HCT116 (cell line): ENCODE measurements at regions not wholly inside any gene's neighbourhood (a gene's known extent, or its start where the extent isn't known, plus 50 kb on each side); places are given as distances from the start of the nearest gene placed in this dataset.

ENCODE experiments used
- ATAC-seq: fragments of 200-7000 bp; cut with Tn5 transposase; 2 replicates; pipeline ENCODE4 v1.9.1; 2020; ENCODE audit warnings: mild to moderate bottlenecking, moderate library complexity
- BruUV-seq: library from RNA; stranded (reverse); fragments of 400-500 nt; replicated peaks from 2 replicates; lab custom pipeline; 2021; lab: Mats Ljungman, UMichigan
- CTCF ChIA-PET: fragments of 300-600 bp; sonication (Branson Sonifier 250); formaldehyde crosslinking; loops from one replicate; lab custom pipeline; 2021; ENCODE audit warnings: antibody characterized with exemption; lab: Charles Lee
- POLR2A ChIA-PET: fragments of 300-600, 350-600 bp; sonication (Branson Sonifier 250); formaldehyde crosslinking; loops from one replicate; lab custom pipeline; 2021; ENCODE audit warnings: antibody characterized with exemption; lab: Charles Lee
- RAD21 ChIA-PET, 2 experiments: fragments of 300-600 bp; sonication (Branson Sonifier 250); formaldehyde crosslinking; loops; one replicate each; lab custom pipeline; 2023; ENCODE audit warnings: low total read pairs in 2 of 2; ENCODE audit not compliant: uncharacterized antibody in 2 of 2, unreplicated experiment in 2 of 2, low non-redundant PET in 1 of 2; lab: Charles Lee
- DNase-seq: peaks from one replicate; pipeline ENCODE4 v3.0.0-alpha.2; 2010; ENCODE audit warnings: low read depth, low spot score
- H2AFZ ChIP-seq: fragments of 200-600 bp; shearing (Covaris generic), sonication (generic); 2 replicates; pipeline ENCODE4 v1.6.1; 2017; ENCODE audit warnings: low read depth, mixed run types, mixed read lengths, antibody characterized with exemption, low read length; ENCODE audit not compliant: poor library complexity, severe bottlenecking
- H3K27ac ChIP-seq: 2 replicates; pipeline ENCODE4 v1.5.1; 2012; ENCODE audit warnings: low read depth, low read length
- H3K27me3 ChIP-seq: fragments of 200-600 bp; sonication (generic); 2 replicates; pipeline ENCODE4 v1.6.1; 2016; ENCODE audit warnings: mixed run types, low read length, mixed read lengths; ENCODE audit not compliant: insufficient read depth
- H3K36me3 ChIP-seq, 2 experiments: fragments of 200-500 bp in 1 of 2; fragments of 200-600 bp in 1 of 2; sonication (Bioruptor generic) in 1 of 2; sonication (generic) in 1 of 2; 2 replicates each; pipeline versions ENCODE4 v1.5.1 to v1.6.1; 2014 to 2016; ENCODE audit warnings: low read length in 2 of 2, inconsistent platforms in 1 of 2, mixed read lengths in 1 of 2, mixed run types in 1 of 2; ENCODE audit not compliant: insufficient read depth in 2 of 2, control insufficient read depth in 1 of 2
- H3K4me1 ChIP-seq, 2 experiments: fragments of 200-600 bp in 1 of 2; sonication (generic) in 1 of 2; 2 replicates each; pipeline versions ENCODE4 v1.5.1 to v1.6.1; 2012 to 2017; ENCODE audit warnings: low read length in 2 of 2, inconsistent platforms in 1 of 2, mild to moderate bottlenecking in 1 of 2, mixed read lengths in 1 of 2, mixed run types in 1 of 2, moderate library complexity in 1 of 2; ENCODE audit not compliant: insufficient read depth in 2 of 2, control insufficient read depth in 1 of 2
- H3K4me2 ChIP-seq: fragments of 200-600 bp; sonication (generic); 2 replicates; pipeline ENCODE4 v1.6.1; 2017; ENCODE audit warnings: mixed run types, low read length, mixed read lengths
- H3K4me3 ChIP-seq, 2 experiments: fragments of 200-600 bp in 1 of 2; sonication (generic) in 1 of 2; replicated peaks in 1 of 2; 2 replicates each; pipeline ENCODE4 v1.5.1; 2011 to 2016; ENCODE audit warnings: low read length in 2 of 2, control low read depth in 1 of 2, low read depth in 1 of 2, mild to moderate bottlenecking in 1 of 2, mixed read lengths in 1 of 2, mixed run types in 1 of 2
- H3K79me2 ChIP-seq: fragments of 200-600 bp; sonication (generic); 2 replicates; pipeline ENCODE4 v1.6.1; 2017; ENCODE audit warnings: mild to moderate bottlenecking, mixed run types, low read length, moderate library complexity, mixed read lengths; ENCODE audit not compliant: insufficient read depth
- H3K9ac ChIP-seq: fragments of 200-600 bp; sonication (generic); 2 replicates; pipeline ENCODE4 v1.6.1; 2016; ENCODE audit warnings: low read length, mixed read lengths
- H3K9me2 ChIP-seq: fragments of 200-600 bp; sonication (generic), shearing (Covaris generic); 2 replicates; pipeline ENCODE4 v1.6.1; 2017; ENCODE audit warnings: mixed run types, mild to moderate bottlenecking, moderate library complexity; ENCODE audit not compliant: insufficient read depth
- H3K9me3 ChIP-seq, 2 experiments: fragments of 200-500 bp in 1 of 2; fragments of 200-600 bp in 1 of 2; sonication (Bioruptor generic) in 1 of 2; sonication (generic) in 1 of 2; 2 replicates each; pipeline ENCODE4 v1.6.1; 2014 to 2017; ENCODE audit warnings: low read length in 2 of 2, mixed read lengths in 2 of 2, inconsistent platforms in 1 of 2, low read depth in 1 of 2, mild to moderate bottlenecking in 1 of 2, mixed run types in 1 of 2, moderate library complexity in 1 of 2; ENCODE audit not compliant: control insufficient read depth in 1 of 2, insufficient read depth in 1 of 2
- H4K20me1 ChIP-seq: fragments of 200-600 bp; sonication (generic), shearing (Covaris generic); 2 replicates; pipeline ENCODE4 v1.6.1; 2017; ENCODE audit warnings: mixed run types, mild to moderate bottlenecking, moderate library complexity; ENCODE audit not compliant: insufficient read depth
- ATF3 ChIP-seq: IDR thresholded peaks from 2 replicates; pipeline ENCODE4 v1.6.1; 2012
- CTCF ChIP-seq, 3 experiments: fragments of 200-600 bp in 1 of 3; sonication (generic) in 1 of 3; IDR thresholded peaks in 2 of 3; conservative IDR thresholded peaks in 1 of 3; 2 replicates each; pipeline ENCODE4 v1.5.1; 2012 to 2017; ENCODE audit warnings: low read depth in 2 of 3, low read length in 2 of 3, antibody characterized with exemption in 1 of 3, borderline replicate concordance in 1 of 3, control low read depth in 1 of 3, mild to moderate bottlenecking in 1 of 3, mixed read lengths in 1 of 3, mixed run types in 1 of 3, moderate library complexity in 1 of 3; ENCODE audit not compliant: insufficient read depth in 1 of 3
- TCF7L2 ChIP-seq: IDR thresholded peaks from 2 replicates; pipeline ENCODE4 v1.7.0; 2011; ENCODE audit warnings: borderline replicate concordance, inconsistent platforms; ENCODE audit not compliant: insufficient read depth, insufficient read length; ENCODE audit errors: extremely low read depth
- YY1 ChIP-seq: IDR thresholded peaks from 2 replicates; pipeline ENCODE4 v1.6.1; 2011; ENCODE audit warnings: low read length, low read depth, moderate library complexity, mild to moderate bottlenecking; ENCODE audit not compliant: insufficient replicate concordance; ENCODE audit errors: extremely low read depth
- intact Hi-C: fragments of 100-400 bp; cut with micrococcal nuclease; formaldehyde crosslinking; loops from 2 replicates; pipeline ENCODE4 v1.10.0; 2022

GRCh38 chr14:73784988-73785313 lies 66.7 kb upstream of the PTGR2 start:
- POLR2A ChIA-PET: interaction anchor here (0.7 to 2.2 kb wide), 3 partner anchors 20 to 65 kb away, joined by 3 to 11 read pairs (median 3); a partner anchor contains a TSS
- DNase-seq (no peak), ATAC-seq (no peak)
- Histone ChIP-seq H3K9ac (peak overlapping the region; percentile 73; the same call in 1 of the 2 replicates), H3K9me3 (no peaks in the 10 kb centered on the region), H4K20me1 (no peaks in the 10 kb centered on the region), H3K79me2 (peaks cover 44% of the 10 kb centered on the region), H3K9me2 (no peaks in the 10 kb centered on the region), H3K4me3 (no peak overlapping the region), H3K4me2 (peak overlapping the region; percentile 75), H3K4me1 (peaks cover 22 to 31% of the 10 kb centered on the region in 2 experiments), H3K27me3 (no peaks in the 10 kb centered on the region), H3K36me3 (no peaks in the 10 kb centered on the region), H3K27ac (no peak overlapping the region; the same call in 1 of the 2 replicates), H2AFZ (no peak overlapping the region)
- BruUV-seq: no TSS peak
- RAD21 ChIA-PET: no interaction called here
- TF ChIP-seq ATF3 (no peak), CTCF (IDR thresholded peaks at IDR 0.05 in 2 of 3, conservative IDR thresholded peaks at IDR 0.05 in 1 of 3; ENCODE audit: borderline replicate concordance in 1 of 3, insufficient read depth in 1 of 3, low read depth in 2 of 3, low read length in 2 of 3) (no peak)
- CTCF ChIA-PET: interaction anchor here (1.2 to 1.3 kb wide), 2 partner anchors 9 to 22 kb away, joined by 3 to 4 read pairs; no protein-coding TSS in a partner anchor
- intact Hi-C loops: no loop called here

- H4K20me1 ChIP-seq: no peaks in the 10 kb centered on the region
- no peaks in the 10 kb centered on the region for H3K9me2 ChIP-seq
- H3K27ac ChIP-seq: no peak overlapping the region; the same call in 1 of the 2 replicates
- no peak overlapping the region for H2AFZ ChIP-seq
- H3K79me2 ChIP-seq: peaks cover 44% of the 10 kb centered on the region
- ATAC-seq (no peak), DNase-seq (no peak)
- no peak overlapping the region for H3K9ac ChIP-seq
- no TSS peak for BruUV-seq
- peak overlapping the region; percentile 75; the same call in 1 of the 2 replicates for H3K4me2 ChIP-seq
- RAD21 ChIA-PET: no interaction called here
- no peaks in the 10 kb centered on the region for H3K9me3 ChIP-seq
- H3K27me3 ChIP-seq: no peaks in the 10 kb centered on the region
- peaks cover 22 to 31% of the 10 kb centered on the region in 2 experiments for H3K4me1 ChIP-seq
- CTCF ChIA-PET: interaction anchor here (1.2 to 1.3 kb wide), 2 partner anchors 9 to 22 kb away, joined by 3 to 4 read pairs; no protein-coding TSS in a partner anchor
- POLR2A ChIA-PET: interaction anchor here (0.7 kb wide), 1 partner anchor 65 kb away, joined by 3 read pairs; no protein-coding TSS in a partner anchor
- intact Hi-C loops: no loop called here
- H3K36me3 ChIP-seq: no peaks in the 10 kb centered on the region
- no peak for TF ChIP-seq TCF7L2
- no peak for TF ChIP-seq YY1
- H3K4me3 ChIP-seq: no peak overlapping the region
Measured at GRCh38 chr14:73784181-73784987, 67.2 kb upstream of the PTGR2 start.
